ENCODE measurements at regions not wholly inside any gene's neighbourhood (a gene's known extent, or its start where the extent isn't known, plus 50 kb on each side); places are given as distances from the start of the nearest gene placed in this dataset.

GRCh38 chr11:92111287-92111686, 113.3 kb upstream of the FAT3 start:
- TF ChIP-seq CTCF (IDR thresholded peaks at IDR 0.05) (no peak), EP300 (IDR thresholded peaks at IDR 0.05) (no peak)
